Activated B cell treated with CpG ODN at 0.5 μM for 24 hours (primary cell): ENCODE measurements at regions not wholly inside any gene's neighbourhood (a gene's known extent, or its start where the extent isn't known, plus 50 kb on each side); places are given as distances from the start of the nearest gene placed in this dataset.

Experiments
- ATAC-seq: fragments of 200-7000 bp; cut with Tn5 transposase; one replicate; pipeline ENCODE4 v1.10.0; 2021; ENCODE audit warnings: low read depth, mild to moderate bottlenecking, moderate library complexity
- CTCF ChIA-PET: fragments of 350-600 bp; sonication (Branson Sonifier 250); formaldehyde crosslinking; loops from one replicate; lab custom pipeline; 2021; ENCODE audit warnings: antibody characterized with exemption; lab: Charles Lee
- POLR2A ChIA-PET: fragments of 350-600 bp; sonication (Branson Sonifier 250); formaldehyde crosslinking; loops from one replicate; lab custom pipeline; 2021; ENCODE audit warnings: antibody characterized with exemption; lab: Charles Lee
- DNase-seq: peaks from one replicate; pipeline ENCODE4 v3.0.0; 2022
- H3K27ac Mint-ChIP-seq: one replicate; pipeline ENCODE4 v1.8.0; 2020; ENCODE audit warnings: mixed read lengths
- H3K27me3 Mint-ChIP-seq: one replicate; pipeline ENCODE4 v1.8.0; 2021; ENCODE audit warnings: mixed read lengths
- H3K36me3 Mint-ChIP-seq: one replicate; pipeline ENCODE4 v1.8.0; 2021; ENCODE audit warnings: low read depth, mixed read lengths
- H3K4me1 Mint-ChIP-seq: one replicate; pipeline ENCODE4 v1.8.0; 2021; ENCODE audit warnings: mixed read lengths
- H3K4me3 Mint-ChIP-seq: one replicate; pipeline ENCODE4 v1.8.0; 2020; ENCODE audit warnings: mild to moderate bottlenecking, mixed read lengths
- H3K9me3 Mint-ChIP-seq: one replicate; pipeline ENCODE4 v1.8.0; 2020; ENCODE audit warnings: mixed read lengths
- intact Hi-C: fragments of 100-400 bp; cut with micrococcal nuclease; formaldehyde crosslinking; loops from one replicate; pipeline ENCODE4 v1.15.1; 2024
- TF ChIP-seq, protein P1 (sequence below): fragments of 200-600 bp; IDR thresholded peaks from one replicate; pipeline ENCODE4 v1.8.0; 2022; ENCODE audit warnings: antibody characterized with exemption, mild to moderate bottlenecking

DNA sequence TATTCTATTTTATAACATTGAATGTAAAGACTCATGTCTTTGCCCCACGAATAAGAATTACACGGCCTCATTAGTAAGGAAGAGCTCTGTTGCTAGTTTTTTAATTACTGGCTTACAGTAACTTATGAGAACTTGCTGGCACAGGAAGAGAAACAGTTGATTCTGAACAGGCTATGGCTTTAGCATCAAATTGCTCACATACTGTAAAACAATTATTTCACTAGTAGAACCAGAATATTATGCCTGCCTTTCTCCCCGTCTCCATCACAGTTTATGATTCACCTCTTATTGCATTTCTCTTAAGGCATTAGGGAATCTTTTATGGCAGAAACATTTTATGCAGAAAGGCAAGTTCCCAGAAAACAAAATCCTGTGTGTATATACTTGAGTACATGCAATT, 126.1 kb downstream of the SPRY1 start:
- Mint-ChIP-seq H3K36me3 (no peaks in the 10 kb centered on the region), H3K4me1 (no peaks in the 10 kb centered on the region), H3K4me3 (no peak overlapping the region), H3K27ac (no peak overlapping the region), H3K27me3 (no peaks in the 10 kb centered on the region), H3K9me3 (no peaks in the 10 kb centered on the region)
- ChIA-PET CTCF (no interaction called here), POLR2A (no interaction called here)
- DNase-seq (no peak), ATAC-seq (no peak)
- TF ChIP-seq, protein P1, sequence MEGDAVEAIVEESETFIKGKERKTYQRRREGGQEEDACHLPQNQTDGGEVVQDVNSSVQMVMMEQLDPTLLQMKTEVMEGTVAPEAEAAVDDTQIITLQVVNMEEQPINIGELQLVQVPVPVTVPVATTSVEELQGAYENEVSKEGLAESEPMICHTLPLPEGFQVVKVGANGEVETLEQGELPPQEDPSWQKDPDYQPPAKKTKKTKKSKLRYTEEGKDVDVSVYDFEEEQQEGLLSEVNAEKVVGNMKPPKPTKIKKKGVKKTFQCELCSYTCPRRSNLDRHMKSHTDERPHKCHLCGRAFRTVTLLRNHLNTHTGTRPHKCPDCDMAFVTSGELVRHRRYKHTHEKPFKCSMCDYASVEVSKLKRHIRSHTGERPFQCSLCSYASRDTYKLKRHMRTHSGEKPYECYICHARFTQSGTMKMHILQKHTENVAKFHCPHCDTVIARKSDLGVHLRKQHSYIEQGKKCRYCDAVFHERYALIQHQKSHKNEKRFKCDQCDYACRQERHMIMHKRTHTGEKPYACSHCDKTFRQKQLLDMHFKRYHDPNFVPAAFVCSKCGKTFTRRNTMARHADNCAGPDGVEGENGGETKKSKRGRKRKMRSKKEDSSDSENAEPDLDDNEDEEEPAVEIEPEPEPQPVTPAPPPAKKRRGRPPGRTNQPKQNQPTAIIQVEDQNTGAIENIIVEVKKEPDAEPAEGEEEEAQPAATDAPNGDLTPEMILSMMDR = no peak
- intact Hi-C loops = no loop called here

DNA sequence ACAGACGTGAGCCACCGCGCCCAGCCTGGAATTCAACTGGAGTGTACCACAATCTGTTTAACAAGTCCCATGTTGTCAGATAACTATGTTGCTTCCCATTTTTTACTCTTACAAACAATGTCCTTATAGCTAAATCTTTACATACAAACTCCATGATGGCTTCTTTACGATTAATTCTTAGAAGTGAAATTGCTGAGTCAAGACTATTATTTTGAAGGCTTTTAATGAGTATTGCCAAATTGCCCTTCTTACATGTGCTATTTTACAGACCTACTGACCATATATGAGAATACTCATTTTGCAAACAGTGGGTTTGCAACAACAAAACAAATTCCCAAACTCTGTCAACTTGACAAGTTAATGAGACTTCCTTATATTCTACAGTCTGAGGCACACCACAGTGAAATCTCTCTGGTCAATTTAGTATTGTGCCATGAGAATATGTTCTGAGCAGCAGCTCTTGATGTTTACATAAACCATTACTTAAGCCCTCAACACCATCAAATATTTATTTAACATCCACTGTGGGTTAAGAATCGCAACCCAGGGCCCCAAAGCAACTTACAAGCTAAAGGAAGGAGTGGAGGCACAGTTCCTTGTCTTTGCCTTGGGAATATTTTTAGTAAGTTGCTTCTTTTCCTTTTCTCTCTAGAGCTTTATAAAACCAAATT, 128.5 kb downstream of the SPRY1 start:
- no peak overlapping the region for H3K27ac Mint-ChIP-seq
- POLR2A ChIA-PET = no interaction called here
- intact Hi-C loops = no loop called here
- no peaks in the 10 kb centered on the region for H3K27me3 Mint-ChIP-seq
- DNase-seq = no peak
- no peak for ATAC-seq
- H3K9me3 Mint-ChIP-seq = no peaks in the 10 kb centered on the region
- H3K36me3 Mint-ChIP-seq = no peaks in the 10 kb centered on the region
- H3K4me3 Mint-ChIP-seq = no peak overlapping the region
- no peaks in the 10 kb centered on the region for H3K4me1 Mint-ChIP-seq
- TF ChIP-seq, protein P1 = no peak
- CTCF ChIA-PET = no interaction called here

DNA sequence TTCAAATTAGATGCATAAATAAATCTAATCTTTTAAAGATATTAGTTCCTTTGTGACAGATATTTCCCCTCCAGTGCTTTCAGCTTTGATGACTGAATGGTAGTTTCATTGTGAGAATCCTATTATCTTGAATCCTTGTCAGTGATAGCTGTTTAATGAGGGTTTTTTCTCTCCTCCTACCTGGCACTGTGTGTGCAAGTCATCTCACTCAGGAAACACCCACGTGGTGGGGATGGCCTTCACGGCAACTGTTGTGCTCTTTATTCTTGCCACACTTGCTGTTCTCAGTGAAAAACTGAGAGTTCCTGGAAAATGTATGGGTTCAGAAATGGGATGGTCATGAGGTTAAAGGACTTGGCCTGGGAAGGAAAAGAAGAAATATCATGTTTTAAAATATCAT, 129.9 kb downstream of the SPRY1 start:
- DNase-seq = no peak
- Mint-ChIP-seq H3K36me3 (no peaks in the 10 kb centered on the region), H3K27ac (no peak overlapping the region), H3K4me1 (no peaks in the 10 kb centered on the region), H3K4me3 (no peak overlapping the region), H3K9me3 (no peaks in the 10 kb centered on the region), H3K27me3 (no peaks in the 10 kb centered on the region)
- CTCF ChIA-PET = no interaction called here
- intact Hi-C loops = no loop called here
- POLR2A ChIA-PET = no interaction called here
- TF ChIP-seq, protein P1 = no peak
- ATAC-seq = no peak

DNA sequence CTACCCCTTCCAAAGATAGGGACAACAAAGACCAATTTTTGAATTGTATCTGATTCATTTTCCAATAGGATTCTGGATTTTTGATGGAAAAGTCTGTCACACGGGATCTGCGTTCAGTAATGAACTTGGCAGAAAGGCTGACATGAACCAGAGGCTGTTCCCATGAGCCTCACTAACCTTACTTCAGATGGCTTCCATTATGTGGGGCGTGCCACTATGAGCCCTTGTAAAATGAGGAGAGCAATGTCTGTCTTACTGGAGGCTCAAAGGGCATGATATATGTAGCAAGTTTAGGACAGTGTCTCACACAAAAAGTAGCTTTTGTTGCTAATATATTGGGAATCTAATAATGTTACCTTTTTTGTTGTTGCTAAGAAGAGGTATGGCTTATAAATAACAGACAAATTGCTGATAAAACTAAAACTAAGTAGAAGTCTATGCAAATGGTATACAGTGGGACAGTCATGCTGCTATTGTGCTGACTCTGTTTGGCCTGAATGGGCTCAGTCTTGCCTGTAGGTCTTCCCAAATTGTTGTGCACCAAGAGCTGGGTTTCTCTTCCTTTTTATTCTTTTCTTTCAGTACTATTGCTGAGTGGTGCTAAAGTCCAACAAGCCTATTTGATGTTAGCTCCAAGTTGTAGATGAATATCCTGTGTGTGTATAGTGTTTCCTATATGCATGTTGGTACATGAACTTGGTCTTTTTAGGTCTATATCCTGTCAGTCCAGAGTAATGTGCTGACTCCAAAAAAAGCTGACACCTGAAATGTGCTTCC, 132.1 kb downstream of the SPRY1 start:
- H3K4me3 Mint-ChIP-seq = no peak overlapping the region
- H3K9me3 Mint-ChIP-seq = no peaks in the 10 kb centered on the region
- no peak overlapping the region for H3K27ac Mint-ChIP-seq
- no peaks in the 10 kb centered on the region for H3K36me3 Mint-ChIP-seq
- no peaks in the 10 kb centered on the region for H3K4me1 Mint-ChIP-seq
- DNase-seq = no peak
- ChIA-PET POLR2A (no interaction called here), CTCF (no interaction called here)
- TF ChIP-seq, protein P1 = no peak
- intact Hi-C loops = no loop called here
- ATAC-seq = no peak
- H3K27me3 Mint-ChIP-seq = no peaks in the 10 kb centered on the region

DNA sequence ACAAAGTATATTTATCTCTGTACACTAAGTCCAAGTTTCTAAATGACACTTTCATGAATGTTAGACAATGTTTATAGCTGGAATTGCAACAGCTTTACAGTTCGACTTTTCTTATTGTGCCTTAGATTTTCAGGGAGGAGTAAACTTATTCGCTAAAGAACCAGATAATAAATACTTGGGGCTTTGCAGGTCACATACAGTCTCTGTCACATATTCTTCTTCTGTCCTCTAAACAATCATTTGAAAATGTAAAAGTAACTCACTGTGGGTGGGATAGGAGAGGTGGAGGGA, 132.6 kb downstream of the SPRY1 start:
- intact Hi-C loops = no loop called here

More for the DNA sequence above, 132.6 kb downstream of the SPRY1 start:
- DNase-seq (no peak), ATAC-seq (no peak)
- Mint-ChIP-seq H3K4me3 (no peak overlapping the region), H3K36me3 (no peaks in the 10 kb centered on the region), H3K9me3 (no peaks in the 10 kb centered on the region), H3K27ac (no peak overlapping the region), H3K27me3 (no peaks in the 10 kb centered on the region), H3K4me1 (no peaks in the 10 kb centered on the region)
- ChIA-PET CTCF (no interaction called here), POLR2A (no interaction called here)
- TF ChIP-seq, protein P1 = no peak
